Lung (tissue), 11 donors: ENCODE measurements at regions not wholly inside any gene's neighbourhood (a gene's known extent, or its start where the extent isn't known, plus 50 kb on each side); places are given as distances from the start of the nearest gene placed in this dataset.

Experiments
- ATAC-seq: fragments of 200-7000 bp; cut with Tn5 transposase; one replicate; pipeline ENCODE4 v1.9.1; 2020; ENCODE audit warnings: moderate number of reproducible peaks; ENCODE audit not compliant: insufficient read depth, low FRiP score
- DNase-seq, 3 donors: peaks; one replicate each; pipeline ENCODE4 v3.0.0-alpha.2; 2013 to 2017
- H3K27ac ChIP-seq, 2 donors: one replicate each; pipeline ENCODE4 v1.5.1; 2013; ENCODE audit warnings: mild to moderate bottlenecking in 2 of 2, moderate library complexity in 2 of 2, control low read depth in 1 of 2, inconsistent platforms in 1 of 2, low read depth in 1 of 2, low read length in 1 of 2
- H3K27me3 ChIP-seq, 3 donors: one replicate each; pipeline ENCODE4 v1.5.1; 2013; ENCODE audit warnings: low read length in 2 of 3; ENCODE audit not compliant: control insufficient read depth in 3 of 3, insufficient read depth in 3 of 3
- H3K36me3 ChIP-seq, 4 donors: one replicate each; pipeline ENCODE4 v1.5.1; 2013; ENCODE audit warnings: low read length in 4 of 4, mild to moderate bottlenecking in 1 of 4, moderate library complexity in 1 of 4; ENCODE audit not compliant: control insufficient read depth in 4 of 4, insufficient read depth in 4 of 4
- H3K4me1 ChIP-seq, 5 donors: one replicate each; pipeline ENCODE4 v1.5.1; 2013; ENCODE audit warnings: low read length in 5 of 5, mild to moderate bottlenecking in 2 of 5, moderate library complexity in 1 of 5; ENCODE audit not compliant: control insufficient read depth in 5 of 5, insufficient read depth in 5 of 5
- H3K4me3 ChIP-seq: one replicate; pipeline ENCODE4 v1.5.1; 2013; ENCODE audit warnings: mild to moderate bottlenecking, control low read depth, moderate library complexity
- H3K9ac ChIP-seq, 2 donors: one replicate each; pipeline ENCODE4 v1.5.1; 2013; ENCODE audit warnings: low read length in 2 of 2, control low read depth in 1 of 2; ENCODE audit not compliant: insufficient read depth in 1 of 2
- H3K9me3 ChIP-seq, 4 donors: one replicate each; pipeline ENCODE4 v1.5.1; 2013; ENCODE audit warnings: low read length in 3 of 4, mild to moderate bottlenecking in 1 of 4, moderate library complexity in 1 of 4; ENCODE audit not compliant: control insufficient read depth in 4 of 4, insufficient read depth in 3 of 4
- CTCF ChIP-seq: IDR thresholded peaks from 2 replicates; pipeline ENCODE4 v1.5.1; 2012; ENCODE audit warnings: mild to moderate bottlenecking; ENCODE audit errors: control extremely low read depth, extremely low read depth
- WGBS, 2 donors: extraction: QIAGEN DNeasy Blood & Tissue Kit; methylation state at CpG; one replicate each; pipeline ENCODE4 v1.1.7; 2013; 5-methylcytosine and 5-hydroxymethylcytosine counted together
- donor health status: control.
- donor health status: control.
- donor health status: Bipolar disorder and iron deficiency.
- donor health status: healthy.
- donor health status: DM: yes; HTN: yes; CAD: no.

- Histone ChIP-seq H3K9me3 (no peaks in the 10 kb centered on the region), H3K27ac (no peak overlapping the region), H3K9ac (no peak overlapping the region), H3K4me3 (no peak overlapping the region), H3K27me3 (no peaks in the 10 kb centered on the region), H3K4me1 (no peaks in the 10 kb centered on the region), H3K36me3 (no peaks in the 10 kb centered on the region)
- no peak for TF ChIP-seq CTCF
- DNase-seq (peak in 1 of 3 donors; percentile 3), ATAC-seq (no peak)
- WGBS, 2 donors = 45 to 60% methylated on average over 6 of the region's 6 CpGs
Observed at GRCh38 chr9:23172979-23173637, 652.9 kb downstream of the ELAVL2 start.

DNA sequence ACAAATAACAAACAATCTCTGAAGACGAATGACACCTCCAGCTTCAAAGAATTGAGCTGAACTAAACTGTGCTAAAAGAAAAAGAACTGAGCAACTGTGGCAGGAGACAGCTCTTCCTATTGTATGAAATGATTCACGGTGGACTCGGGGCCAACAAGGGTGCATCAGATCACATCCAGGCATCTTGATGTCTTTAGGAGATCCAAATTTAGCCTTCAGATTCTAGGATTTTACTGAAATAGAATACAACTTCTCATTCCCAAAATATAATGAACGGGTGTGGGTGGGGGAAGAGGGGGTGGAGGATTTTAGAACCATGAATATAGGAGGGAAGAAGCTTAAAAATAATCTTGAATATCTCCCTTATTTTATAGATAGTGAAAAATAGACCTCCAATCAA lies 631.8 kb downstream of the ELAVL2 start:
- 85 to 92% methylated on average over 4 of the region's 4 CpGs for whole genome bisulfite sequencing, 2 donors

DNA sequence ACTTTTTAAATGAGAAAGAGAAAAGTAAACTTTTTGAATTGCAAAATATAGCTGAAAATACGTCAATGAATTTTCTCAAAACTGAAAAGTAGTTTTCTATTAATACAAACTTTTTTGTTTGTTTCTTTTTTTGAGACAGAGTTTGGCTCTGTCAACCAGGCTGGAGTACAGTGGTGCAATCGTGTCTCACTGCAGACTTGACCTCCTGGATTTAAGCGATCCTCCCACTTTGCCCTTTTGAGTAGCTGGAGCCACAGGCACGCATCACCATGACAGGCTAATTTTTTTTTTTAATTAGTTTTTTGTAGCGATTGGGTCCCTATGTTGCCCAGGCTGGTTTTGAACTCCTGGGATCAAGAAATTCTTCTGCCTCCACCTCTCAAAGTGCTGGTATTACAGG lies 610.4 kb downstream of the ELAVL2 start:
- Histone ChIP-seq H3K36me3 (no peaks in the 10 kb centered on the region), H3K4me3 (no peak overlapping the region), H3K9ac (no peak overlapping the region), H3K27ac (no peak overlapping the region), H3K4me1 (peaks cover 0 to 2% (median 0%) of the 10 kb centered on the region in 5 donors), H3K9me3 (no peaks in the 10 kb centered on the region), H3K27me3 (no peaks in the 10 kb centered on the region)
- no peak for ATAC-seq
- DNase-seq = peak in 1 of 3 donors; percentile 4
- no peak for TF ChIP-seq CTCF
- 60 to 73% methylated on average over 5 of the region's 5 CpGs for WGBS, 2 donors

More for the DNA sequence above, 631.8 kb downstream of the ELAVL2 start:
- Histone ChIP-seq H3K27ac (no peak overlapping the region), H3K36me3 (no peaks in the 10 kb centered on the region), H3K27me3 (no peaks in the 10 kb centered on the region), H3K4me1 (no peaks in the 10 kb centered on the region), H3K4me3 (no peak overlapping the region), H3K9me3 (no peaks in the 10 kb centered on the region), H3K9ac (no peak overlapping the region)
- no peak for DNase-seq
- no peak for TF ChIP-seq CTCF
- ATAC-seq = no peak

DNA sequence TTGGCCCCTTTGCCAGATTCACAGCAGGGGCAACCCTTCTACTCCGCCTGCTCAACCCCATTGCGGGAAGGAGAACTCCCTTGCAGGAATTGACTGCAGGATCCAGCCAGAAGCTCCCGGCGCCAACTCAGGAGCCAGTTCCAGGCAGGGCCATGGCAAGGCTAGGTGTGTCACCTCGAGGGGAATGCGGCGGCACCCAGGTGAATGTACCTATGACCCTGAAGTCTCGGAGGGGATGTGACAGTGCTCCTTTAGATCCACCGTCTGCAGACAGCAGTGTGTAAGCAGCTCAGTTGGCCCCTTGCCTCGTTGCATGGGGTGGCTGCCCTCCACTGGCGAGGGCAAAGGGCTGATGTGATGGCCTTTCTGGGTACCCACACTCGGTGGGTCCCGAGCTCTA lies 606.6 kb downstream of the ELAVL2 start:
- H3K9ac ChIP-seq = no peak overlapping the region
- DNase-seq (no peak), ATAC-seq (no peak)
- no peak overlapping the region for H3K27ac ChIP-seq
- no peaks in the 10 kb centered on the region for H3K9me3 ChIP-seq
- H3K36me3 ChIP-seq = no peaks in the 10 kb centered on the region
- WGBS, 2 donors = 90% methylated on average over 13 of the region's 13 CpGs
- H3K4me1 ChIP-seq = no peaks in the 10 kb centered on the region
- no peak overlapping the region for H3K4me3 ChIP-seq
- no peaks in the 10 kb centered on the region for H3K27me3 ChIP-seq
- no peak for TF ChIP-seq CTCF
